IMR-90 (cell line): ENCODE measurements at regions not wholly inside any gene's neighbourhood (a gene's known extent, or its start where the extent isn't known, plus 50 kb on each side); places are given as distances from the start of the nearest gene placed in this dataset.

Source experiments
- ATAC-seq: fragments of 200-7000 bp; cut with Tn5 transposase; 2 replicates; pipeline ENCODE4 v1.9.1; 2020; ENCODE audit warnings: low read depth, mild to moderate bottlenecking, moderate library complexity
- BruUV-seq: library from RNA; stranded (reverse); fragments of 400-500 nt; replicated peaks from 2 replicates; lab custom pipeline; 2021; lab: Mats Ljungman, UMichigan
- CTCF ChIA-PET: fragments of 300-600 bp; formaldehyde crosslinking; extraction: SDS; loops from one replicate; lab custom pipeline; 2021; ENCODE audit warnings: antibody characterized with exemption; lab: Yijun Ruan, JAX
- POLR2A ChIA-PET: fragments of 300-600 bp; sonication (Branson Sonifier 250); formaldehyde crosslinking; loops from one replicate; lab custom pipeline; 2022; ENCODE audit warnings: antibody characterized with exemption; ENCODE audit not compliant: unreplicated experiment; lab: Charles Lee
- DNase-seq: peaks from one replicate; pipeline ENCODE4 v3.0.0; 2013
- H2AFZ ChIP-seq: replicated peaks from 2 replicates; pipeline ENCODE3; 2013; ENCODE audit warnings: low read length, mild to moderate bottlenecking; ENCODE audit not compliant: poor library complexity
- H2AK5ac ChIP-seq: 2 replicates; pipeline ENCODE4 v1.6.1; 2013; ENCODE audit warnings: low read depth, low read length, inconsistent platforms
- H2AK9ac ChIP-seq: replicated peaks from 2 replicates; pipeline ENCODE3; 2013; ENCODE audit warnings: mild to moderate bottlenecking, low read depth, low read length, moderate library complexity; ENCODE audit not compliant: poor library complexity
- H2BK120ac ChIP-seq: 2 replicates; pipeline ENCODE4 v1.6.1; 2013; ENCODE audit warnings: low read depth, low read length, inconsistent platforms
- H2BK15ac ChIP-seq: 3 replicates; pipeline ENCODE4 v1.6.1; 2013; ENCODE audit warnings: low read depth, low read length, inconsistent platforms
- H2BK20ac ChIP-seq: 2 replicates; pipeline ENCODE4 v1.6.1; 2013; ENCODE audit warnings: low read depth, mild to moderate bottlenecking, inconsistent platforms, low read length, moderate library complexity
- H2BK5ac ChIP-seq: 2 replicates; pipeline ENCODE4 v1.6.1; 2013; ENCODE audit warnings: mild to moderate bottlenecking, low read depth, low read length, inconsistent platforms; ENCODE audit not compliant: poor library complexity, severe bottlenecking
- H3K14ac ChIP-seq: replicated peaks from 2 replicates; pipeline ENCODE4 v1.6.1; 2013; ENCODE audit warnings: low read depth, low read length, inconsistent platforms
- H3K18ac ChIP-seq: 2 replicates; pipeline ENCODE4 v1.6.1; 2013; ENCODE audit warnings: low read depth, low read length, control low read depth
- H3K23ac ChIP-seq: 2 replicates; pipeline ENCODE4 v1.6.1; 2013; ENCODE audit warnings: low read depth, low read length, inconsistent platforms
- H3K27ac ChIP-seq: 2 replicates; pipeline ENCODE4 v1.5.1; 2013; ENCODE audit warnings: mild to moderate bottlenecking, control low read depth, low read length; ENCODE audit not compliant: insufficient read depth
- H3K27me3 ChIP-seq: 2 replicates; pipeline ENCODE4 v1.6.1; 2013; ENCODE audit warnings: low read length; ENCODE audit not compliant: control insufficient read depth, insufficient read depth
- H3K36me3 ChIP-seq: 2 replicates; pipeline ENCODE4 v1.6.1; 2013; ENCODE audit warnings: low read length, mixed read lengths; ENCODE audit not compliant: control insufficient read depth, insufficient read depth
- H3K4ac ChIP-seq: 2 replicates; pipeline ENCODE4 v1.6.1; 2013; ENCODE audit warnings: low read depth, low read length, inconsistent platforms
- H3K4me1 ChIP-seq: 2 replicates; pipeline ENCODE4 v1.6.1; 2013; ENCODE audit warnings: low read length, mixed read lengths; ENCODE audit not compliant: control insufficient read depth, insufficient read depth
- H3K4me2 ChIP-seq: 2 replicates; pipeline ENCODE4 v1.6.1; 2013; ENCODE audit warnings: low read depth, mild to moderate bottlenecking, control low read depth, low read length, moderate library complexity
- H3K4me3 ChIP-seq: 2 replicates; pipeline ENCODE4 v1.5.1; 2013; ENCODE audit warnings: low read depth, mild to moderate bottlenecking, control low read depth, low read length, moderate library complexity; ENCODE audit not compliant: insufficient read depth
- H3K56ac ChIP-seq: 2 replicates; pipeline ENCODE4 v1.6.1; 2013; ENCODE audit warnings: low read length, inconsistent platforms; ENCODE audit not compliant: insufficient read depth; ENCODE audit errors: extremely low read depth
- H3K79me1 ChIP-seq, 2 experiments: 2 replicates each; pipeline ENCODE4 v1.6.1; 2013; ENCODE audit warnings: low read length in 2 of 2, inconsistent platforms in 1 of 2, low read depth in 1 of 2
- H3K9ac ChIP-seq: 2 replicates; pipeline ENCODE4 v1.6.1; 2013; ENCODE audit warnings: low read depth, low read length, control low read depth
- H3K9me1 ChIP-seq: 2 replicates; pipeline ENCODE4 v1.6.1; 2013; ENCODE audit warnings: low read length, inconsistent platforms; ENCODE audit not compliant: insufficient read depth
- H3K9me3 ChIP-seq: 2 replicates; pipeline ENCODE4 v1.6.1; 2013; ENCODE audit warnings: low read length; ENCODE audit not compliant: control insufficient read depth, insufficient read depth
- H4K20me1 ChIP-seq: 2 replicates; pipeline ENCODE4 v1.6.1; 2013; ENCODE audit warnings: low read length, inconsistent platforms; ENCODE audit not compliant: insufficient read depth
- H4K5ac ChIP-seq: 2 replicates; pipeline ENCODE4 v1.6.1; 2013; ENCODE audit warnings: mild to moderate bottlenecking, low read depth, low read length, control low read depth
- H4K8ac ChIP-seq, 2 experiments: 2 replicates each; pipeline ENCODE4 v1.6.1; 2013; ENCODE audit warnings: low read depth in 2 of 2, low read length in 2 of 2, control low read depth in 1 of 2, inconsistent platforms in 1 of 2
- H4K91ac ChIP-seq: 2 replicates; pipeline ENCODE4 v1.6.1; 2013; ENCODE audit warnings: low read depth, low read length, inconsistent platforms; ENCODE audit not compliant: insufficient read depth
- CEBPB ChIP-seq: IDR thresholded peaks from 2 replicates; pipeline ENCODE4 v1.6.1; 2012; ENCODE audit warnings: low read depth, low read length, improper control_type of control experiment
- CHD1 ChIP-seq: IDR thresholded peaks from 2 replicates; pipeline ENCODE4 v1.6.1; 2012; ENCODE audit warnings: low read depth, low read length, improper control_type of control experiment
- CTCF ChIP-seq: conservative IDR thresholded peaks from 2 replicates; pipeline ENCODE4 v1.5.1; 2012; ENCODE audit warnings: mild to moderate bottlenecking, low read depth, low read length, improper control_type of control experiment
- ELK1 ChIP-seq: fragments of 150-350 bp; IDR thresholded peaks from 2 replicates; pipeline ENCODE4 v1.6.1; 2016; ENCODE audit warnings: low read depth, mild to moderate bottlenecking, low read length, moderate library complexity, borderline replicate concordance
- FOS ChIP-seq: fragments of 150-350 bp; IDR thresholded peaks from 2 replicates; pipeline ENCODE4 v1.6.1; 2016; ENCODE audit warnings: low read depth, low read length
- MAFK ChIP-seq: IDR thresholded peaks from 2 replicates; pipeline ENCODE4 v1.6.1; 2012; ENCODE audit warnings: low read depth, low read length, improper control_type of control experiment
- POLR2A ChIP-seq: IDR thresholded peaks from 2 replicates; pipeline ENCODE4 v1.6.1; 2012; ENCODE audit warnings: mild to moderate bottlenecking, low read depth, low read length
- RCOR1 ChIP-seq: IDR thresholded peaks from 2 replicates; pipeline ENCODE4 v1.6.1; 2012; ENCODE audit warnings: mild to moderate bottlenecking, low read length, improper control_type of control experiment; ENCODE audit not compliant: insufficient replicate concordance
- USF2 ChIP-seq: fragments of 150-350 bp; IDR thresholded peaks from 2 replicates; pipeline ENCODE4 v1.6.1; 2017; ENCODE audit warnings: mild to moderate bottlenecking, antibody characterized with exemption, low read length, low read depth
- WGBS, 2 experiments: methylation state at CpG; one replicate each; pipeline versions ENCODE4 v1.1.5 to v1.1.7; 2013; ENCODE audit warnings: missing lambda C conversion rate in 2 of 2; ENCODE audit not compliant: insufficient read length in 1 of 2; ENCODE audit errors: extremely low coverage in 2 of 2; 5-methylcytosine and 5-hydroxymethylcytosine counted together
- dilution Hi-C: fragments of 300-500 bp; cut with HindIII; formaldehyde crosslinking; loops from one replicate; pipeline ENCODE4 v1.14.3; 2018; ENCODE audit warnings: low sequenced_read_pairs; ENCODE audit not compliant: unreplicated experiment
- in situ Hi-C: fragments of 300-500 bp; cut with MboI; formaldehyde crosslinking; loops from 3 replicates; pipeline ENCODE4 v1.14.3; 2019; ENCODE audit warnings: low sequenced_read_pairs, inconsistent platforms, mixed read lengths
- intact Hi-C: fragments of 100-400 bp; cut with micrococcal nuclease; formaldehyde crosslinking; loops from 2 replicates; pipeline ENCODE4 v1.10.0; 2022

- no peaks in the 10 kb centered on the region for H3K9me1 ChIP-seq
- no peak overlapping the region for H4K5ac ChIP-seq
- no peak overlapping the region for H3K14ac ChIP-seq
- no peaks in the 10 kb centered on the region for H3K36me3 ChIP-seq
- ATAC-seq = no peak
- no peak overlapping the region for H3K56ac ChIP-seq
- POLR2A ChIA-PET = no interaction called here
- H2AFZ ChIP-seq = no peak overlapping the region
- H3K27ac ChIP-seq = no peak overlapping the region
- no TSS peak for BruUV-seq
- no peak overlapping the region for H4K8ac ChIP-seq
- H2AK9ac ChIP-seq = no peak overlapping the region
- H2AK5ac ChIP-seq = no peak overlapping the region
- no peak for TF ChIP-seq USF2
- no peak for TF ChIP-seq RCOR1
- TF ChIP-seq POLR2A = no peak
- TF ChIP-seq CHD1 = no peak
- no peak for TF ChIP-seq CTCF
- TF ChIP-seq FOS = no peak
- no peak for TF ChIP-seq CEBPB
- TF ChIP-seq MAFK = no peak
- no peak for TF ChIP-seq ELK1
- H3K4me3 ChIP-seq = no peak overlapping the region
- CTCF ChIA-PET = no interaction called here
- WGBS, 2 experiments = no CpG with 5 or more reads among the region's 2 CpGs
- intact Hi-C loops (no loop called here), dilution Hi-C loops (no loop called here), in situ Hi-C loops (no loop called here)
- H4K91ac ChIP-seq = no peak overlapping the region
- no peak overlapping the region for H3K4ac ChIP-seq
- H2BK120ac ChIP-seq = no peak overlapping the region
- H2BK20ac ChIP-seq = no peak overlapping the region
- no peak overlapping the region for H3K18ac ChIP-seq
- H3K9me3 ChIP-seq = no peaks in the 10 kb centered on the region
- no peaks in the 10 kb centered on the region for H4K20me1 ChIP-seq
- no peaks in the 10 kb centered on the region for H3K79me1 ChIP-seq
- no peak for DNase-seq
- H3K4me1 ChIP-seq = no peaks in the 10 kb centered on the region
- H3K27me3 ChIP-seq = no peaks in the 10 kb centered on the region
- H3K4me2 ChIP-seq = no peak overlapping the region
- no peak overlapping the region for H2BK5ac ChIP-seq
- no peak overlapping the region for H2BK15ac ChIP-seq
- H3K9ac ChIP-seq = no peak overlapping the region
- H3K23ac ChIP-seq = no peak overlapping the region
Observed at GRCh38 chr4:114527637-114528036, 71.0 kb upstream of the UGT8 start.
